ENCODE measurements at regions not wholly inside any gene's neighbourhood (a gene's known extent, or its start where the extent isn't known, plus 50 kb on each side); places are given as distances from the start of the nearest gene placed in this dataset.

DNA sequence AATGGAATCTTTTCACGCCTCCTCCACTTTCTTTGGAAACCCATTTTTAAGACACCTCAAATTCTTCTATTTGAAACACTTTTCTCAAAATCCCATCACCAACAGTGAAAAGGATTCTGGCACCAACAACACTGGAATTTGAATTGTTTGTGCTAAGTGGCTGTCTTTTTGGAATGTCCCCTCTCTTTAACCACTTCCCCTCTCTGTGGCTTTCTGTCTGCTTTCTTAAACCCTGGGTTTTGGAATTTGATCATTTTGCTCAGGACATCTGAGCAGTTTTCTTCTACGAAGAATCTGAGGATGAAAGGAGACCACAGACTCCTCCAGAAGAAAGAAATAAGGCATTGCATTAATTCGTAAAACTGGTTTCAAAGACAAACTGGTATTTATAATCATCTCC lies 89.0 kb downstream of the MXRA5 start:
- no peak for DNase-seq (ENCODE audit: low spot score in 2 of 2)
- no peak overlapping the region for H3K4me3 ChIP-seq (ENCODE audit: low read depth, poor library complexity, severe bottlenecking)
- intact Hi-C loops (cut with DNase I; ENCODE audit: low total_unique reads), result no loop called here
- 75 to 78% methylated on average over 3 of the region's 3 CpGs for WGBS, 2 donors
- TF ChIP-seq, protein P1, sequence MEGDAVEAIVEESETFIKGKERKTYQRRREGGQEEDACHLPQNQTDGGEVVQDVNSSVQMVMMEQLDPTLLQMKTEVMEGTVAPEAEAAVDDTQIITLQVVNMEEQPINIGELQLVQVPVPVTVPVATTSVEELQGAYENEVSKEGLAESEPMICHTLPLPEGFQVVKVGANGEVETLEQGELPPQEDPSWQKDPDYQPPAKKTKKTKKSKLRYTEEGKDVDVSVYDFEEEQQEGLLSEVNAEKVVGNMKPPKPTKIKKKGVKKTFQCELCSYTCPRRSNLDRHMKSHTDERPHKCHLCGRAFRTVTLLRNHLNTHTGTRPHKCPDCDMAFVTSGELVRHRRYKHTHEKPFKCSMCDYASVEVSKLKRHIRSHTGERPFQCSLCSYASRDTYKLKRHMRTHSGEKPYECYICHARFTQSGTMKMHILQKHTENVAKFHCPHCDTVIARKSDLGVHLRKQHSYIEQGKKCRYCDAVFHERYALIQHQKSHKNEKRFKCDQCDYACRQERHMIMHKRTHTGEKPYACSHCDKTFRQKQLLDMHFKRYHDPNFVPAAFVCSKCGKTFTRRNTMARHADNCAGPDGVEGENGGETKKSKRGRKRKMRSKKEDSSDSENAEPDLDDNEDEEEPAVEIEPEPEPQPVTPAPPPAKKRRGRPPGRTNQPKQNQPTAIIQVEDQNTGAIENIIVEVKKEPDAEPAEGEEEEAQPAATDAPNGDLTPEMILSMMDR (IDR thresholded peaks at IDR 0.05), result no peak
- TF ChIP-seq POLR2A (IDR thresholded peaks at IDR 0.05), result no peak

DNA sequence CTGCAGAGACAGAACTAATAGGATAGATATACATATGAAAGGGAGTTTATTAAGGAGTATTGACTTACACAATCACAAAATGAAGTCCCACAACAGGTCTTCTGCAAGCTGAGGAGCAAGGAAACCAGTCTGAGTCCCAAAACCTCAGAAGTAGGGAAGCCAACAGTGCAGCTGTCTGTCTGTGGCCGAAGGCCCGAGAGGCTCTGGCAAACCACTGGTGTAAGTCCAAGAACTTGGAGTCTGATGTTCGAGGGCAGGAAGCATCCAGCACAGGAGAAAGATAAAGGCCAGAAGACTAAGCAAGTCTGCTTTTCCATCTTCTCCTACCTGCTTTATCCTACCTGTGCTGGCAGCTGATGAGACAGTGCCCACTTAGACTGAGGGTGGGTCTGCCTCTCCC lies 89.6 kb downstream of the MXRA5 start:
- no peak for DNase-seq (ENCODE audit: low spot score in 2 of 2)
- intact Hi-C loops (cut with DNase I; ENCODE audit: low total_unique reads), result no loop called here
- H3K4me3 ChIP-seq (ENCODE audit: low read depth, poor library complexity, severe bottlenecking), result no peak overlapping the region
- 82% methylated on average over 3 of the region's 3 CpGs for WGBS, 2 donors
- TF ChIP-seq, protein P1 (IDR thresholded peaks at IDR 0.05), result no peak
- TF ChIP-seq POLR2A (IDR thresholded peaks at IDR 0.05), result no peak

DNA sequence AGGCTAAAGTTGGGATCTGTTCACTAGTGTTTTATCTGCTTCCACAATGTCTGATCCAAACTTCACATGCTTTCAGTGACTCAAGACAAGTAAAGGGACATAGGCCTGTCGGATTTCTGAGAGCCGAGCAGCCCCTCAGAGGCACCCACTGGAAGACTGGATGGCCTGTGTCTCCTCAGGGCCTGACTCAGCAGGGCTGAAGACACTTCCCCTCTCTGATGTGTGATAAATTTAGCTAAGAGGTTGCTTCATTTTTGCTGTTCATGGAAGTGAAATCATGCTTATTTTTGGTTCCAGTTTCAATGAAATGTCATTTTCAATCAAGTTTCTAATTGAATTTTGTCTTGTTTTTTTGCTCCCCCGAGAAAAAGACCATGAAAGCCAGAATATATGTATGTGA lies 93.7 kb downstream of the MXRA5 start:
- TF ChIP-seq, protein P1 (IDR thresholded peaks at IDR 0.05), result no peak
- no peak for TF ChIP-seq POLR2A (IDR thresholded peaks at IDR 0.05)
- no peak for DNase-seq (ENCODE audit: low spot score in 2 of 2)
- intact Hi-C loops (cut with DNase I; ENCODE audit: low total_unique reads), result no loop called here
- no peak overlapping the region for H3K4me3 ChIP-seq (ENCODE audit: low read depth, poor library complexity, severe bottlenecking)
- WGBS, 2 donors, result 59 to 74% methylated on average over 3 of the region's 3 CpGs

GRCh38 chrX:3250966-3251365 lies 95.5 kb downstream of the MXRA5 start:
- DNase-seq (ENCODE audit: low spot score in 2 of 2), result no peak
- TF ChIP-seq, protein P1 (IDR thresholded peaks at IDR 0.05), result no peak
- no peak for TF ChIP-seq POLR2A (IDR thresholded peaks at IDR 0.05)
- intact Hi-C loops (cut with DNase I; ENCODE audit: low total_unique reads), result no loop called here
- WGBS, 2 donors, result 31 to 50% methylated on average over 2 of the region's 2 CpGs
- H3K4me3 ChIP-seq (ENCODE audit: low read depth, poor library complexity, severe bottlenecking), result no peak overlapping the region

DNA sequence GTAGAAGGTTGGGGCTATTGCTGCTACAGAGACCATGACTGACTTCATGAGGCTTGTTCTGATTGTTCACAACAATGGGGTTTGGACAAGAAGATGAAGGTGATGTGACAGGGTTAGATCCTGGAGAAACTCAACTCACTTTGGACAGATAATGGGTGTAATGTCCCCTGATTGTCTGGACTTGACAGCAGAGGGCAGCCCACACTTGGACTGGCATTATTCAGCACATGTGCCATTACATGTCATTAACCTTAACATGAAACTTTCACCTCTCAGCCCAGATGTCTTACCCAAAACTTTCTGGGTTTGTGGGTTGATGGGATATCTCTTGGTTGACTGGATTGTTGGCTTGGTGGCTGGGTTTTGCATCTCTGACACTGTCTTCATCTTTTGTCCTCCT lies 101.5 kb downstream of the MXRA5 start:
- TF ChIP-seq POLR2A (IDR thresholded peaks at IDR 0.05), result no peak
- TF ChIP-seq, protein P1 (IDR thresholded peaks at IDR 0.05), result no peak
- DNase-seq (ENCODE audit: low spot score in 2 of 2), result no peak
- intact Hi-C loops (cut with DNase I; ENCODE audit: low total_unique reads), result no loop called here
- no peak overlapping the region for H3K4me3 ChIP-seq (ENCODE audit: low read depth, poor library complexity, severe bottlenecking)

- 45 to 56% methylated on average over 7 of the region's 7 CpGs for WGBS, 2 donors
- intact Hi-C loops (cut with DNase I; ENCODE audit: low total_unique reads), result no loop called here
- no peak overlapping the region for H3K4me3 ChIP-seq (ENCODE audit: low read depth, poor library complexity, severe bottlenecking)
- no peak for DNase-seq (ENCODE audit: low spot score in 2 of 2)
- TF ChIP-seq, protein P1 (IDR thresholded peaks at IDR 0.05), result no peak
- TF ChIP-seq POLR2A (IDR thresholded peaks at IDR 0.05), result no peak
These were observed 102.2 kb downstream of the MXRA5 start for GRCh38 chrX:3244203-3244743.

Measured in lower leg skin (tissue), 4 donors.